Neural cell (in vitro differentiated cells): ENCODE measurements at regions not wholly inside any gene's neighbourhood (a gene's known extent, or its start where the extent isn't known, plus 50 kb on each side); places are given as distances from the start of the nearest gene placed in this dataset.

Experiments used
- H2AFZ ChIP-seq: fragments of 200-600, 300-800 bp; sonication (generic), shearing (Covaris generic); 2 replicates; pipeline ENCODE4 v1.6.0; 2014; ENCODE audit warnings: low read depth, mild to moderate bottlenecking, antibody characterized with exemption, low read length, moderate library complexity
- H3F3A ChIP-seq: fragments of 200-600 bp; shearing (Covaris generic); 2 replicates; pipeline ENCODE4 v1.6.1; 2016; ENCODE audit warnings: mild to moderate bottlenecking, moderate library complexity, mixed read lengths, antibody characterized with exemption, low read length; ENCODE audit not compliant: insufficient read depth, poor library complexity, severe bottlenecking
- H3K27ac ChIP-seq: fragments of 200-600, 300-800 bp; sonication (generic), shearing (Covaris generic); 2 replicates; pipeline ENCODE4 v1.5.1; 2014; ENCODE audit warnings: mild to moderate bottlenecking, low read length, moderate library complexity
- H3K27me3 ChIP-seq: fragments of 300-800, 200-600 bp; sonication (generic), shearing (Covaris generic); 2 replicates; pipeline ENCODE4 v1.6.0; 2014; ENCODE audit warnings: mild to moderate bottlenecking, low read depth, low read length, moderate library complexity; ENCODE audit not compliant: insufficient read depth
- H3K36me3 ChIP-seq: fragments of 300-800, 200-600 bp; sonication (generic), shearing (Covaris generic); 2 replicates; pipeline ENCODE4 v1.5.1; 2014; ENCODE audit warnings: mild to moderate bottlenecking, antibody characterized with exemption, low read length, moderate library complexity; ENCODE audit not compliant: insufficient read depth
- H3K4me2 ChIP-seq: fragments of 300-800, 200-600 bp; sonication (generic), shearing (Covaris generic); 2 replicates; pipeline ENCODE4 v1.6.0; 2014; ENCODE audit warnings: mild to moderate bottlenecking, low read length
- H3K4me3 ChIP-seq: fragments of 300-800, 200-600 bp; sonication (generic), shearing (Covaris generic); 2 replicates; pipeline ENCODE4 v1.5.1; 2014; ENCODE audit warnings: mild to moderate bottlenecking, low read length, moderate library complexity
- H3K79me2 ChIP-seq: fragments of 200-600 bp; shearing (Covaris generic); replicated peaks from 2 replicates; pipeline ENCODE4 v1.6.0; 2014; ENCODE audit warnings: mild to moderate bottlenecking, low read length, moderate library complexity; ENCODE audit not compliant: insufficient read depth
- H3K9ac ChIP-seq: fragments of 300-800, 200-600 bp; sonication (generic), shearing (Covaris generic); 2 replicates; pipeline ENCODE4 v1.6.1; 2016; ENCODE audit warnings: mild to moderate bottlenecking, low read length, mixed read lengths
- H3K9me2 ChIP-seq: fragments of 200-600 bp; shearing (Covaris generic); 2 replicates; pipeline ENCODE4 v1.6.1; 2016; ENCODE audit warnings: mild to moderate bottlenecking, low read length, mixed read lengths; ENCODE audit not compliant: insufficient read depth
- H3K9me3 ChIP-seq: fragments of 200-600, 300-800 bp; sonication (generic), shearing (Covaris generic); 2 replicates; pipeline ENCODE4 v1.6.1; 2016; ENCODE audit warnings: mild to moderate bottlenecking, mixed run types, low read length, moderate library complexity, mixed read lengths
- H4K20me1 ChIP-seq: fragments of 200-600 bp; shearing (Covaris generic); 2 replicates; pipeline ENCODE4 v1.6.1; 2016; ENCODE audit warnings: mild to moderate bottlenecking, mixed run types; ENCODE audit not compliant: insufficient read depth
- CTCF ChIP-seq: fragments of 450-650 bp; IDR thresholded peaks from 2 replicates; pipeline ENCODE4 v1.5.1; 2014; ENCODE audit warnings: antibody characterized with exemption, mild to moderate bottlenecking, moderate library complexity; ENCODE audit not compliant: poor library complexity, severe bottlenecking
- EP300 ChIP-seq: fragments of 450-650 bp; conservative IDR thresholded peaks from 2 replicates; pipeline ENCODE4 v1.6.1; 2014; ENCODE audit warnings: antibody characterized with exemption, mild to moderate bottlenecking, moderate library complexity; ENCODE audit not compliant: poor library complexity, severe bottlenecking
- EZH2 ChIP-seq: fragments of 200-600, 300-800 bp; shearing (Covaris generic), sonication (generic); IDR thresholded peaks from 2 replicates; pipeline ENCODE4 v1.6.1; 2014; ENCODE audit warnings: antibody characterized with exemption, low read length, borderline replicate concordance, mild to moderate bottlenecking; ENCODE audit not compliant: insufficient read depth, poor library complexity, severe bottlenecking
- MXI1 ChIP-seq: fragments of 450-650 bp; conservative IDR thresholded peaks from 2 replicates; pipeline ENCODE4 v1.6.1; 2014; ENCODE audit warnings: antibody characterized with exemption, mild to moderate bottlenecking; ENCODE audit not compliant: poor library complexity, severe bottlenecking
- POLR2AphosphoS5 ChIP-seq: IDR thresholded peaks from 2 replicates; pipeline ENCODE4 v1.6.1; 2012
- RAD21 ChIP-seq: fragments of 450-650 bp; conservative IDR thresholded peaks from 2 replicates; pipeline ENCODE4 v1.6.1; 2014; ENCODE audit warnings: antibody characterized with exemption, mild to moderate bottlenecking, moderate library complexity
- REST ChIP-seq: IDR thresholded peaks from 2 replicates; pipeline ENCODE4 v1.6.1; 2012; ENCODE audit warnings: borderline replicate concordance
- SMC3 ChIP-seq: fragments of 450-650 bp; conservative IDR thresholded peaks from 2 replicates; pipeline ENCODE4 v1.6.1; 2014; ENCODE audit warnings: antibody characterized with exemption, mild to moderate bottlenecking, moderate library complexity; ENCODE audit not compliant: poor library complexity
- TAF1 ChIP-seq: IDR thresholded peaks from 2 replicates; pipeline ENCODE4 v1.6.1; 2012; ENCODE audit warnings: low read depth

GRCh38 chr22:47318041-47318737 lies 555.7 kb downstream of the TBC1D22A start:
- Histone ChIP-seq H3K79me2 (no peaks in the 10 kb centered on the region), H3F3A (no peaks in the 10 kb centered on the region), H3K27me3 (no peaks in the 10 kb centered on the region), H3K9me3 (no peaks in the 10 kb centered on the region), H3K4me2 (no peak overlapping the region), H3K9me2 (no peaks in the 10 kb centered on the region), H3K4me3 (no peak overlapping the region), H4K20me1 (no peaks in the 10 kb centered on the region), H3K36me3 (no peaks in the 10 kb centered on the region), H2AFZ (no peak overlapping the region), H3K27ac (no peak overlapping the region), H3K9ac (no peak overlapping the region)
- TF ChIP-seq EP300: no peak
- no peak for TF ChIP-seq EZH2
- TF ChIP-seq MXI1: no peak
- no peak for TF ChIP-seq RAD21
- no peak for TF ChIP-seq CTCF
- no peak for TF ChIP-seq REST
- TF ChIP-seq POLR2AphosphoS5: no peak
- no peak for TF ChIP-seq SMC3
- TF ChIP-seq TAF1: no peak

GRCh38 chr22:47315862-47316419 lies 553.5 kb downstream of the TBC1D22A start:
- Histone ChIP-seq H4K20me1 (no peaks in the 10 kb centered on the region), H3F3A (no peaks in the 10 kb centered on the region), H2AFZ (no peak overlapping the region), H3K4me3 (no peak overlapping the region), H3K4me2 (no peak overlapping the region), H3K27ac (no peak overlapping the region), H3K9ac (no peak overlapping the region), H3K9me2 (no peaks in the 10 kb centered on the region), H3K79me2 (no peaks in the 10 kb centered on the region), H3K9me3 (no peaks in the 10 kb centered on the region), H3K27me3 (no peaks in the 10 kb centered on the region), H3K36me3 (no peaks in the 10 kb centered on the region)
- no peak for TF ChIP-seq REST
- TF ChIP-seq MXI1: no peak
